ENCODE measurements at regions not wholly inside any gene's neighbourhood (a gene's known extent, or its start where the extent isn't known, plus 50 kb on each side); places are given as distances from the start of the nearest gene placed in this dataset.

- TF ChIP-seq CTCF (IDR thresholded peaks at IDR 0.05) = no peak
- no peak for TF ChIP-seq POLR2A (IDR thresholded peaks at IDR 0.05)
These were observed 279.0 kb downstream of the OTUD1 start for GRCh38 chr10:23717913-23718312.
